Hypothalamus (tissue), 51 donors: ENCODE measurements at regions not wholly inside any gene's neighbourhood (a gene's known extent, or its start where the extent isn't known, plus 50 kb on each side); places are given as distances from the start of the nearest gene placed in this dataset.
"Not testable (repeated sequence)": the region's sequence is repeated elsewhere in the genome, so short reads cannot be mapped to it uniquely, and the experiment has no call there.

ENCODE experiments used
- DNase-seq, 51 donors: peaks; one replicate each; lab custom pipeline; 2025; lab: John Stamatoyannopoulos, UW

DNA sequence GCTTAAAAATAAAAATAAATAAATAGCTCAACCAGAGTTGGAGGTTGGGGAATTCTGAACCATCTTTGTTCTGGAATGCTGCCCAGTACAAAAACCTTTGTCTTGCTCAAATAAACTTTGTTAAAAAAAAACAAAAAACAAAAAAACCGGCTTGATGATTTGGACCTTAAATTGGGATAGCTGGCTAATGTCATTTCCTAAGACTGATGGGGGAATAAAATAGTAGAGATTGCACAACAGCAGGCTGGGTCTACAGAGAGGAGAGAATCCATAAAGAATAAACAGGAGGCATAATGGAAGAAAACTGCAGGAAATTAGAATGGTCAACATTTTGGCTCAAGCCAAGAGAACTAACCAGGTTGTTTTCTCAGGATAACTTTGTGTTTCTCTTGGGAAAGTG lies 370.9 kb downstream of the AEBP2 start:
- no peak for DNase-seq

GRCh38 chr12:19811922-19812321 lies 372.6 kb downstream of the AEBP2 start:
- DNase-seq = no peak

- DNase-seq = no peak
Observed at GRCh38 chr12:19819231-19819630, 379.9 kb downstream of the AEBP2 start.

GRCh38 chr12:19822476-19822875 lies 383.2 kb downstream of the AEBP2 start:
- DNase-seq = no peak

GRCh38 chr12:19823326-19823725 lies 384.0 kb downstream of the AEBP2 start:
- DNase-seq = not testable (repeated sequence)

- no peak for DNase-seq
Observed at GRCh38 chr12:19826980-19827550, 387.8 kb downstream of the AEBP2 start.

DNA sequence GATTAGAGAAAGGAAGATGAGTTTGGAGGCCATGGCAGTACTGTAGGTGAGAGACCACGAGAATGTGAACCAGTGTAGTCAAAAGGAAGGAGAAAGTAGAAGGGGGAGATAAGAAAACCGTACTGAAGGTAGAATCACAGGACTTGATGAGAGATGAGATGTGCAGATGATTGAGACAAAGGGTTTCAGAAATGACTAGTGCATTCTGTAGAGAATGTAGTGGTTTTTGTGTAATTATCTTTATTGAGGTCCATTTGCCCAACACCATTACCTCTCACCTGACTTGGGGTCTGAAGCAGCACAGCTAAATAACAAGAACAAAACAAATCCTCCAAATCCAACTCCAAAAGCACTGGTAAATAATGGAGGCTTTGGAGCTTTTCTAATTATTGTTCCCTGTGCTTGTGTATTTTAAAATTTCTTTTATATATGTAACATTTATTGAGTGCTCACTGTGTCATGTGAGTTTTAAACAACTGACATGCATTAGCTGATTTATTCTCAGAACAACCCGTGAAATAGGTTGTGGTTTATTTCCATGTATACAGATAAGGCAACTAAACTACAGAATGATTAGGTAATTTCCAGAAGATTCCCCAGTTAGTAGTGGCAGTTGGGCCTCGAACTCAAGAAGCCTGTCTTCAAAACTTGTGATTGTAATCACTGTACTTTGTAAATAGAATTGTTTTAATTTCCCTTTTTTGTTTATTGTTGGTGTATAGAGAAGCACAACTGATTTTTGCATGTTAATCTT lies 390.0 kb downstream of the AEBP2 start:
- no peak for DNase-seq

GRCh38 chr12:19830446-19830845 lies 391.2 kb downstream of the AEBP2 start:
- no peak for DNase-seq

- DNase-seq = no peak
Observed at GRCh38 chr12:19833775-19834501, 394.6 kb downstream of the AEBP2 start.

DNA sequence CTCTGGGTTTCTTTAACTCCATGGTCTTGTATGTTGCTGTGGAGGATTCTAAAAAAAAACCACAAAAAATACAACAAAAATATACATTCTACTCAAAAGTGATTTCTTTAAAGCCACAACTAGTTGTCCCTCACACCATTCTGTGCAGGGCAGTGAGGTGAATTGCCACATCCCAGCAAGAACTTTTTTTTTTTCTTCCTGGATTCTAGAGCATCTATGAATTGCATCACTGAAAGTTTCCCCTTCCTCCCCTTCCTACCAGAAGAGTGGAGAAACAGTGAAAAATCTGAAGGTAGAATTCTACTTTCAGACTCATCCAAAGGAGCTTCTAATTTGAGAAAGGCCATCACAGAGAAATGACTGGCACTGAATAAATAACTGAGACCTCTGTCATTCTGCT lies 395.3 kb downstream of the AEBP2 start:
- DNase-seq = no peak

DNA sequence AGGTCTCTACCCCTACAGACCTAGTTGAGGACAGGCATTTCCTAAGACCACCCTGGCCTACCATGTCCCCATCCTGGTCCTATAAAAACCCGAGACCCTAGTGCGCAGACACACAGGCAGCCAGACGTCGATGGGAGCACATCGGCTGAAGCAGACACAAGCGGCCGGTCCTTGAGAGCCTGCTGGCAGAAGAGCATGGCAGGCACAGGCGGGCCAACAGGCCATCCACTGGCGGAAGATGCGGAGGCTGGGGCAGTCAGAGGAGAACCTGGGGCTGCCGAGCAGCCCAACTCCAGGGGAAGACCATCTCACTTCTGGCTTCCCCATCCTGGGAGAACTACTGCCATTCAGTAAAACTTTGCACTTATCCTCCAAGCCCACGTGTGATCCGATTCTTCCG lies 396.8 kb downstream of the AEBP2 start:
- DNase-seq = no peak

DNA sequence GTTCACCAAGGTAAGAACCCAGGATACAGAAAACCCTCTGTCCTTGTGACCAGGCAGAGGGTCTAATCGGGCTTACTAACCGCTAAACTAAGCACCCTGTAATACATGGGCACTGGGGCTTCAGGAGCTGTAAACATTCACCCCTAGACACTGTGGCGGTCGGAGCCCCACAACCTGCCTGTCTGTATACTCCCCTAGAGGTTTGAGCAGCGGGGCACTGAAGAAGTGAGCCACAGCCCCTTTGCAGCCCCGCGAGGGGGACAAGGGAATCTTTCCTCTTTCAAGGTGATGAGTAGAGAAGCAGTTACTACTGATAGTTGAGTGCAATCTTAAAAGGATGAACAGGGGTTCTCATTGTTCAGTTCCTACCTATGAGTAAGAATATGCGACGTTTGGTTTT lies 397.2 kb downstream of the AEBP2 start:
- DNase-seq = no peak

DNA sequence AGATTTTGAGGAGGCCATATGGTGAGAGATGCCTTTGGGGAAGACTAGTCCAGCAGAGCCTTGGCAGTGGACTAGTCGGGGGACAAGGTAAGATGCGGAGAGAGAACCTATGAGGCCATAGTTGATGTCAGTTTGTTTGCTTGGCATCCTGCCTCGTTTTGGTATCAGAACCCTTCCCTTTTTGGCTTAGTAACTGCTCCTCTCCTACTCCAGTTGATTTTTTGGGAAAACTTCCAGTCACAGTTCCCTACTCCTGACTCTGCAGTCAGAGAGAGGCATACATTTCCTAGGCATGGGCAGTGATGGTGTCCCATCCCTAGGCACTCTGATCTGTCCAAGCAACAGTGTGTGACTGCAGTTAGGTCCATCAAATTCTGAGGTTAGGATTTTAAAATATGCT lies 398.3 kb downstream of the AEBP2 start:
- no peak for DNase-seq

DNA sequence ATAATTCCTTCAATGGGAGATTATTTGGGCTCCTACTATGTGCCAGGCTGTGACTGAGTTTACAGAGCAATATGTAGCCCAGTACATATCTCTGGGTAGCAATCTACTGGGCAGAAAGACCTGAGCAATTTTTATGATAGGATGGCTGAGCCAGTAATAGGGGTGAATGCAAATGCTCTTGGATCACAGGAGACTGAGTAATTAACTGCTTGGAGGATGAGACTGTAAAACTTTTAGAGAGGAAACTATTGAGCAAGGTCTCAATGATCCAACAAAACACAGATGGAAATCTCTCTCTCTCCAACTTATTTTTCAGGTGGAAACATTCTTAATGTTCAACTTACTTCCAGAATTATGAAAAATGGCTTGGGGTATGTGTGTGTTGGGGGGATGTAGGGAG lies 402.2 kb downstream of the AEBP2 start:
- no peak for DNase-seq

- DNase-seq = no peak
Observed at GRCh38 chr12:19842116-19842515, 402.8 kb downstream of the AEBP2 start.

GRCh38 chr12:19844224-19844623 lies 404.9 kb downstream of the AEBP2 start:
- DNase-seq = no peak

GRCh38 chr12:19846574-19846973 lies 407.3 kb downstream of the AEBP2 start:
- DNase-seq = no peak

GRCh38 chr12:19847294-19848059 lies 408.2 kb downstream of the AEBP2 start:
- no peak for DNase-seq

- DNase-seq = no peak
Observed at GRCh38 chr12:19848421-19848820, 409.1 kb downstream of the AEBP2 start.

GRCh38 chr12:19849208-19849607 lies 409.9 kb downstream of the AEBP2 start:
- DNase-seq = no peak
